Activated CD4-positive, alpha-beta T cell treated with anti-CD3 and anti-CD28 coated beads, Interleukin-2, amount 50 U/mL, for 48 hours (primary cell): ENCODE measurements at regions not wholly inside any gene's neighbourhood (a gene's known extent, or its start where the extent isn't known, plus 50 kb on each side); places are given as distances from the start of the nearest gene placed in this dataset.
"Not testable (repeated sequence)": the region's sequence is repeated elsewhere in the genome, so short reads cannot be mapped to it uniquely, and the experiment has no call there.

Experiments
- DNase-seq, 2 experiments: peaks; one replicate each; pipeline ENCODE4 v3.0.0-alpha.2; 2020

DNA sequence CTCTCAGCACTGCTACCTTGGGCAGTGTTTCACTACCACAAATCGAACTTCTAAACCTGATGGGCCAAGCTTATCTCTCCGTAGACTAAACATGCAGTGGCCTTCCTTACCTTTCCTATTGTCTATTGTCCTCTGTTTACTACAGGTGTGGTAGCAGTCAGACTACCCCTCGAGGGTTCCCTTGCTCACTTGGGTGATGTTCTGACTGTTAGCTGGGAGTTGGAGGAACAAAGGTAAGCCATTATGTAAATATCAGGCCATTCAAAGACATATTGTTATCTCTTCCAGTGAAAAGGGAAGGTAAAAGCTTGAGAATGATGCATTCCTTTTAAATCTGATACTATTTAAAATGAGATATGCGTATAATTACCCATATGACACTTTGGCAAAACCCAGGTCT lies 828.3 kb upstream of the EEF2KMT start:
- DNase-seq = no peak

DNA sequence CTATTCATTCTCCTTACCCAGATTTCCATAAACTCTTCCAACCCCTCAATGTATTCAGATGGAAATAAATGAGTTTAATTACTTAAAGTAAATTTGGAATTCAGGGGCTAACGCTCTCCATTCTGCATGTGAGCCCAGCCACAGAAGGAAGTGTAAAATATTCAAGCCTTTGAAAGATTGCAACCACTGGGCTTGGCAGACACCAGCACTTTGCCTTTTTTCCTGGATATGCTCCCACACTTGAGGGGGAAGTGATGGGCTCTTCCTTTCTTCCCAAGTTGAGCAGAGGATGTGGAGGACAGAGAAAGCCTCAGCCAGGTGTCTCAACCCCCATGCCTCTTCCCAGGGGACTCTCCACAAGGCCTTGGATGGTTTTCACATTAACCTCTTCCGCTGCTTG lies 825.1 kb upstream of the EEF2KMT start:
- no peak for DNase-seq

DNA sequence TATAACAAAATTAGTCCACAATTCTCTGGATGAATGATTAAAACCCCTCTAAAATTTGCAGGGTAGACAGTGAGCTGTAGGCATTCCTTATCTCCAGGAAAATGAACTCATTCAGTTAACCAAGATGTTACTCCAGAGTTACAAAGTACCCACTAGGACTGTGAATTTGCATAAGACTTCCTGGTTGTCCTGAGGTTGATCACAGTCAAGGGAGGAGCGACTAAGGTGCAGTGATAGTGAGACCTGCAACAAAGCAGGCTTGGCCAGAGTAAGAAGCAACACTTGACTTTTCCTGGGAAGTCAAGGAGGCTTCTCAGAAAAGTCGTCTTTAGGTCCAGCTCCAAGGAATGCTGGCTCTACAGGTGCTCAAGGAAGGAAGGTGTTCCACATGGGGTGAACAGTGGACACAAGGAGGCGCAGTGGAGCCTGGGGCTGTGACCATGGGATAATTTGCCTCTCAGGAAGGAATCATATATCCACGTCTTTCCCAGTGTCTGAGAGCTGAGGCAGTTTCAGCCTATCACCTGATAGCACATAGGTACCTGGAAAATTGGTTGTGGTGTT lies 821.1 kb upstream of the EEF2KMT start:
- no peak for DNase-seq

DNA sequence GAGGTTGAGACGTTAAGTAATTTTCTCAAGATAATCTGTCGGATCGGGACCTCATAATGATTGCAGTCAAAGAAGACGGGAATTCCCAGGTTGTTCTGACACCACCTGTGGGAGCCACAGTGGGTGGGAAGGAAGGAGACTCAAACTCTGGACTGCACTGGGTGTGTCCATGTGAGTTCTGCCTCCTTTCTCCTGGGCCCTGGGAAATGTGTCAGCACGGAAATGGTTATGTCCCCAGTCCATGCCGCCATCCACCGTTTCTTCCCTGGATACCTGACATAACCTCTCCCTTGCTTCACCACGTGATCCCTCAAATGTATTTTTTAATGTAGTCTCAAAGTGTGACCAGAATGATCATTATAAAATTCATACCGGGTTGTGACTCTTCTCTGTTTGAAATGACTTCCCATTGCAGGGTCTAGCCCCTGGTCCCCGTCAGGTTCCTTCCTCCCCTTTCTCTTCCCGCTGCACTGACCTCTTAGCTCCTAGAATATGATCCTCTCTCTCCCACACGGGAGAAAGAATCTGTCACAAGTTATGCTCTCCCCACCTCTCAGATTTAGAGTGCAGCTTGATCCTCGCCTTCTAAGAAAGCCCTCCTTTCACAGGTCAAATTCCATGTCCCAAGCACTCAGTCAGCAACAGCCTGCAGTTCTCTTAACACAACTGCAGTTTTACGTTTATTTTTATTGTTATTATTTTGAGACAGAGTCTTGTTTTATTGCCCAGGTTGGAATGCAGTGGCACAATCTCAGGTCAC lies 820.0 kb upstream of the EEF2KMT start:
- no peak for DNase-seq

DNA sequence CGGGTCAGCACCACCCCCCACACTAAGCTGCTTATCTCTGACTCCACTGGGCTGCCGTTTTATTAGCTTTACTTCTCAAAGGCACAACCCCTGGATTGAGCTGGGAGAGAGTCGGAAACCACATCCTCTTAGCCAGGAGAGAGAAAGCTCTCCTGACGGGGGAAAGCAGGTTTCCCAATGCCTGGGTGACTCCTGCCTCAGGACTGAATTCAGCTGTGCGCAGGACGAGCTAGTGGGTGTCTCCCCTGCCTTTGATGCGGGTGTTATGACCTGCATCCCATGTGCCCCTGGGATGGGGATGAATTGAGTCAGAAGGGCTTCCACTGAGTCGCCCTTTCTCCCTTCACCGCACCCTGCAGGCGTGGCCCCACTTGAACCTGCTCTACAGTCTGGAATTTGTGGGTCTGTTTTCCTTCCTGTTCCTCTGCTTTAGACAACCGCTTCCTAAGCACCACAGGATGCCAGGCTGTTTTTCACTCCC lies 819.2 kb upstream of the EEF2KMT start:
- DNase-seq = no peak

- no peak for DNase-seq
Measured at GRCh38 chr16:5911241-5911640, 813.6 kb upstream of the EEF2KMT start.

DNA sequence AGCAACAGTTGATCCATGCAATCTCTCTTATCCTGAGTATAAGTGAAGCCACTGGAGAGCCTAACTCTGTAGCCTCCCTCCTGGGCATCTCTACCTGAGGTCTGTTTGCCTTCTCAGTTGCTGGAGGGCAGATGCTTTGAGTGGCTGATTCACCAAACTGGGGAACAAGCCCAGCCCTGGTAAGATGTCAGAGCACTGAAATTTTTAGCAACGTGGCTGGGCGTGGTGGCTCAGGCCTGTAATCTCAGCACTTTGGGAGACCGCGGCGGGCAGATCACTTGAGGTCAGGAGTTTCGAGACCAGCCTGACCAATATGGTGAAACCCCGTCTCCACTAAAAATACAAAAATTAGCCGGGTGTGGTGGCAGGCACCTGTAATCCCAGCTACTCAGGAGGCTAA lies 812.0 kb upstream of the EEF2KMT start:
- DNase-seq = not testable (repeated sequence)

DNA sequence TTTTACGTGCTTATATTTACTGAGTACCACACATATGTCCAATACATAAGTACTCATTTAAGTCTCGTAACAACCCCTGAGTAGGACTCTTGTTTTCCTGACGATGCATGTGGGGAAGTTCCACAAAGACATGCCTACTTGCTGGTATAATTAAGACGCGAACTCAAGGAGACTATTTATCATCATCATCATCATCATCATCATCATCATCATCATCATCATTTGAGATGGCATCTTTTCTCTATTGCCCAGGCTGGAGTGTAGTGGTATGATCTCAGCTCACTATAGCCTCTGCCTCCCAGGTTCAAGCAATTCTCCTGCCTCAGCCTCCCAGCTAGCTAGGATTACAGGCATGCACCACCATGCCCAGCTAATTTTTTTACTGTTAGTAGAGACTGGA lies 809.9 kb upstream of the EEF2KMT start:
- no peak for DNase-seq

DNA sequence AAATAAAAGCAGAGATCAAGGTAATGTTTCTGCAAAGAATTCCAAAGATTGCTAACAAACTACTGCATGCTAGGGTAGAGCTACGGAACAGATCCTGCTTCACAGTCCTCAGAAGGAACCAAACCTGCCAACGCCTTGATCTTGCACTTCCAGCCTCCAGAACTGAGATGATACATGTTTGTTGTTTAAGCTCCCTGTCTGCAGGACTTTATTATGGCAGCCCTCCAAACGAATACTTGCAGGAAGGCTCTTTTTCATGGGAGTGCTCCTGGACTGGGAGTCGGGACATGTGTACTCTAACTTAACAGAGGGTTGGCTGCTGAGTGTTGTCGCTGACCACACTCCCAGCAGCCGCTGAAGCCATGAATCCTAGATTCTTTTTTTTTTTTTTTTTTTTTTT lies 808.8 kb upstream of the EEF2KMT start:
- DNase-seq = no peak

DNA sequence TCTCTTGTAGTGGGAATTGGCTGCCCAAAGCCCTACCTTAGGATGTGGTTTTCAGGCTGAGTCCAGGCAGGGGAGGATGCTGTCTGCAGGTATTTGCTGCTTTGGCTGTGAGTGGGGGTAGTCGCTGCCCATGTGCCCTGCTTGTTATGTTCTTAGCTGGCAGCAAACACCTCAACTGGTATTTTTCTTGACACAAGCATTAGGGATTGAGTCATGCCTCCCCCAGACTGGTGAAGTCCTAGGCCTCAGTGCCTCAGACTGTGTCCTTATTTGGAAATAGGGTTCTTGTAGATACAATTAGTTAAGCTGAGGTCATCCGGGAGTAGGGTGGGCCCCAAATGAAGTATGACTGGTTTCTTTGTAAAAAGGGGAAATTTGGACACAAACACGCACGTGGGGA lies 808.3 kb upstream of the EEF2KMT start:
- DNase-seq = no peak

GRCh38 chr16:5903832-5904231 lies 806.2 kb upstream of the EEF2KMT start:
- no peak for DNase-seq

- no peak for DNase-seq
Measured at GRCh38 chr16:5903153-5903552, 805.6 kb upstream of the EEF2KMT start.

GRCh38 chr16:5900046-5900445 lies 802.5 kb upstream of the EEF2KMT start:
- no peak for DNase-seq

DNA sequence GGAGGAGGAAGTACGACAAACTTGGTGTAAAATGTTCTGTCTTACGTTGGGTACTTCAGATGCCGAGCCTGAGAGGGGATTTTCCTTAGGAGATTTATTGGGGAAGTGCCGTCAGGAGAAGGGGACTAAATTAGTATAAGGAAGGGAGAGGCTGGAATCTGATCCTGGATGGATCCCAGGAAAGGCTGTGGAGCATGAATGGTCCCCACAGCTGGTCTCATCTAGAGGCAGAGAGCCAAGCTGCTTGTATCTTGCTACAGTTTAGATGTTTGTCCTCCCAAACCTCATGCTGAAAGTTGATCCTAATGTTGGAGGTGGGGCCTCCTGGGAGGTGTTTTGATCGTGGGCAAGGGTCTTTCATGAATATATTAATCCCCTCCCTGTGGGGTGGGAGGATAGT lies 798.4 kb upstream of the EEF2KMT start:
- no peak for DNase-seq

DNA sequence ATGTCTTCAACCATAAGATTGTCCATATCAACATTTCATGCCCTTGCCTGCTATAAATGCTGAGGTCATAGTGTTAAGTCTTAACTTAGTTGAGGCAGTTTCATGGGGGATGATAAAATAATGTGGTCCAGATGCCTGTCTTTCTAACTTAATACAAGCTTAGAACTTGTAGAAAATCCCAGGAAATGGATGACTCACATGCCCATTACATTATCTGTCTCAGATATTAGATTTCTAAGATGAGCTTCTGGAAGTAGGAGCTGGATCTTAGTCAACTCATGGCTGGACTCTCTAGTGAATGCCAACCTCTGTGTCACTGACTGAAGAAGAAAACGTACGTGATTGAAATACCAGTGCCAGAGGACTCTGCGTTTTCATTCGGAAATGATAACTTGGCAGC lies 797.5 kb upstream of the EEF2KMT start:
- no peak for DNase-seq

- DNase-seq = no peak
Measured at GRCh38 chr16:5891296-5891695, 793.7 kb upstream of the EEF2KMT start.

- no peak for DNase-seq
Measured at GRCh38 chr16:5885521-5885920, 787.9 kb upstream of the EEF2KMT start.

- DNase-seq = no peak
Measured at GRCh38 chr16:5884996-5885395, 787.4 kb upstream of the EEF2KMT start.

DNA sequence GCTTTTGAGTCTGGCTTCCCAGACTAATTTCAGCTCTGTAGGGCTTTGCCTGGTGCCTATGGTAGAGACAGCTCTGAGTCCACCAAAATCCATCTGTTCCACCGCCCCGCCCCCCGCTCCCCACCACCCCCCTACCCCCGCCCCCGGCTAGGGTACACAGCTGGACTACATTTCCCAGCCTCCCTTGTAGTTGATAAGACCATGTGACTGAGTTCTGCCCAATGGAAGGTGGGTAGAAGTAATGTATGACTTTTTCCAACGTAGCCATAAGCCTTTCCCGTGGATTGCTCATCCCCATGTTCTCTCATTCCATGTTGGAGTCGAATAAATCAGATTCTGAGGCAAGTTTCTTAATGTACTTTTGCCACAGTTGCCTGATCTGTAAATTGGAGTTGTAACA lies 786.7 kb upstream of the EEF2KMT start:
- no peak for DNase-seq

GRCh38 chr16:5882087-5882640 lies 784.6 kb upstream of the EEF2KMT start:
- DNase-seq = no peak

- no peak for DNase-seq
Measured at GRCh38 chr16:5875416-5875815, 777.8 kb upstream of the EEF2KMT start.

GRCh38 chr16:5874899-5875298 lies 777.3 kb upstream of the EEF2KMT start:
- no peak for DNase-seq

DNA sequence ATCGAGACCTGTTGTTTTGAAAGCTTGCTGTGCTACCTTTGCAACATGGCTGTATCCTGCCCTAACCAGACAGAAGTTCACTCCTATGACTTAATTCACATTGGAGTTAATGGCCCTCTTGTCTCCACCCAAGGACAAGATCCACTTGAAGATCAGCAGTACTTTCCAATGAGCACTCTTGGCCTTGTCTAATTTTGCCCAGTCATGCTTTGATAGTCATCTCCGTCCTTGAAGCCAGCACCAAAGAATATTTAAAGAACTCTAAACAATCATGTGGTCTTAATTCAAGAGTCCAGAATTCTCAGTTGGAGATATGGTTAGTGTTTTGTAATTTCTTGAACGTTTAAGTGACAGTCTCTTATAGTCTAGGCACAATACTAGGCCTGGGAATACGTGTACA lies 775.6 kb upstream of the EEF2KMT start:
- no peak for DNase-seq

DNA sequence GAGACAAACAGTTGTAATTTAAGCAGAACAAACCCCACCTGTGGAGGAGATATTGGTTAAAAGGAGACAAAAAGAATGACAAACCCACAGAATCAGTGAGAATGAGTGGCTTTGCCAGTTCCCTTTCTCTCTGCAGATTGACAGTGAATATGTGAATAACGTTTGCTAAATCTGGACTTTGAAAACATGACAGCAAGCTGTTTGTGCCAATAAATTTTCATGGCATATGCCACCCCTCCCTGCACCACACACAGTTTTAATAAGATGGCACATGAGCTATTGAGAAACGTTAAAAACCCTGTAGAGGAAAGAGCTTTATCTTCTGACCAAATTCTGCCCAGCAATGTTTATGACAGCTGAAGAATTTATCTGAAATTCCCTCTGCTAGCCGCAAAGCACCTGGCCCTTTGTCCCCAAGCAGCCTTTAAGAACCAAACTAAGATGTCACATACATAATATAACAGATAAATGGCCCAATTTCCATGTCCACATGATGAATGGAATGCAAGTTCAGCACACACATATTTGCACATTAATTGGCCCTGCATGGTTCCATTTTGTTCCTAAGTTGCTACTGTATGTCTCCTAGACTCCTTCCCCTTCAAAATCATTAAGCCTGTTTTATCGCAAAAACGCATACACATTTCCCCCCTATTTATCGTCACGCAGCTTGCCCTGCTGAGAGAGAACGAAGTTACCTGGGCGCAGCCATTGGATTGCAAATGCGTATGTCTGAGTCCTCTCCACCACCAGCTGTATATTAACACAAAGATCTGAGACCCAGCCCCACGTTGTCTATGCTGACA lies 773.5 kb upstream of the EEF2KMT start:
- no peak for DNase-seq
